DLD1 (cell line): ENCODE measurements at regions not wholly inside any gene's neighbourhood (a gene's known extent, or its start where the extent isn't known, plus 50 kb on each side); places are given as distances from the start of the nearest gene placed in this dataset.

ENCODE experiments used
- in situ Hi-C: cut with HindIII; loops from 2 replicates; pipeline ENCODE4 v1.10.0; 2017; ENCODE audit warnings: low sequenced_read_pairs

DNA sequence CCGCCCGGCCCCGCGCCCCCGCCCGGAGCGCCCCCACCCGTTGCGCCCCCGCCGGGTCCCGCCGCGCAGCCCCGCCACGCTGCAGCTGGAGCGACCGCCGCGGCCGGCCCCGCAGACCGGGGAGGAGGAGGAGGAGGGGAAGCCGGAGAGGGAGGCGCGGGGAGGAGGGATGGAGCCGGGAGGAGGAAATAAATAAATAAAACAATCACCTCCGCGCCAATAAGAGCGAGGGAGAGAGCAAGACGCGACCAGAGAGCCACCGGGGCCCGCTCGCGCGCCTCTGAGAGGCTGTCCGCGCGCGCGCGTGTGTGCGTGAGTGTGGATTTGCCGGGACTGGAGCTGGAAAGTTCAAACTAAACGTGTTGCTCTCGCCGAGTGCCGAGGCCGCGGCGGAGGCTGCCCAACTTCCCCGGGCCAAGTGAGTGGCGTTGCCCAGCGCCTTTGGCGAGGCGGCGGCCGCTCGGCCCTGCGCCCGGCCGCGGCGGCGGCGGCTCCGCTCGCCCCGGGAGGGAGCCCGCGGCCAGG lies 2184.4 kb upstream of the TENM3 start:
- in situ Hi-C loops = no loop called here

GRCh38 chr4:180059216-180059881 lies 2183.9 kb upstream of the TENM3 start:
- in situ Hi-C loops = no loop called here

DNA sequence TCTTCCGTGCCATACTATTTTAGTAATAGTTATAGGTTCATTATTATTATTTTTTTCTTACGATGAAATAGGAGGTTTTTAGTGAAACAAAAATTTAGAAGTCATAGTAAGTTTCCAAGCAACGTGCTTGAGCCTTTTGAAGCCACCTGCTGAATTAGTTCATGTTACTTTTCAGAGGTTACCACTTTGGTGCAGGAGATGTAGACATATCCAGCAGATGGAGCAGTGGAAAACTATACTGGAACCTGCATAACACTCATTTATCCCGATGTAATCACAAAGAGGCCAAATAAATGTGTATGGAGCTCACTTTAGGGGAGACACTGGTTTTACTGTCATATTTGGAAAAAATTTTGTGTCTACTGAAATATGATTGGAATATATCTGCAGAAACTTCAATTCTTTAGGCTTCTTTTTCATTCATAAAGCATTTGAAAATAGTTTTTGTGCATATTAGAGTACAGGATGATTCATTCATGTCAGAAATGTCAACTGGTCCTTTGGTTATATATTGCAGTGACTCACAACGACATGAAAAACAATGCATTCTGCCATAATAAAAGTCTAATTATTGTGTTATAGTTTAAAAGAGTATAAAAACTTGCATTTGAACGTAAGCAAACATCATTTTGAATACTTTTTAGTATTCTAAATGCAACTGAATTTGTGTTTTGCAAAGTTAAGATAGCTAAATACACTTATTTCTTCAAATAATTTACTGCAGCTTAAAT lies 2182.9 kb upstream of the TENM3 start:
- in situ Hi-C loops = no loop called here

- in situ Hi-C loops = no loop called here
Observed at GRCh38 chr4:180081072-180081471, 2162.1 kb upstream of the TENM3 start.

DNA sequence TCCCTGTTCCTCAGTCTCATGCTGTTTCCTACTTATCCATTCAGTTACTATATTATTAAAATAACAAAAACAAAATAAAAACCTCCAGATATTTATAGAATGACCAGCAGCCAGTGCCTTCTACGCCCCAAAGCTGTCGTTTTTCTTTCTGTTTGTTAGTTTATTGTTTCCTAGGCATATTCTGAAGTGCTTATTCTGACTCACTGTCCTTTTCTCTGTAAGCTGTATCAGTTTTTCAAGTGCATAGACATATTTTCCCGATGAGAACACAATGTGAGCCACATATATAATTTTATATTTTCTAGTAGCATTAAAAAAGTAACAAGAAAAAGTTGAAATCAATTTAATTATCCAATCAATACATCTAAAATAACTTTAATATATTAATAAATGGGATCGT lies 2158.6 kb upstream of the TENM3 start:
- in situ Hi-C loops = no loop called here

DNA sequence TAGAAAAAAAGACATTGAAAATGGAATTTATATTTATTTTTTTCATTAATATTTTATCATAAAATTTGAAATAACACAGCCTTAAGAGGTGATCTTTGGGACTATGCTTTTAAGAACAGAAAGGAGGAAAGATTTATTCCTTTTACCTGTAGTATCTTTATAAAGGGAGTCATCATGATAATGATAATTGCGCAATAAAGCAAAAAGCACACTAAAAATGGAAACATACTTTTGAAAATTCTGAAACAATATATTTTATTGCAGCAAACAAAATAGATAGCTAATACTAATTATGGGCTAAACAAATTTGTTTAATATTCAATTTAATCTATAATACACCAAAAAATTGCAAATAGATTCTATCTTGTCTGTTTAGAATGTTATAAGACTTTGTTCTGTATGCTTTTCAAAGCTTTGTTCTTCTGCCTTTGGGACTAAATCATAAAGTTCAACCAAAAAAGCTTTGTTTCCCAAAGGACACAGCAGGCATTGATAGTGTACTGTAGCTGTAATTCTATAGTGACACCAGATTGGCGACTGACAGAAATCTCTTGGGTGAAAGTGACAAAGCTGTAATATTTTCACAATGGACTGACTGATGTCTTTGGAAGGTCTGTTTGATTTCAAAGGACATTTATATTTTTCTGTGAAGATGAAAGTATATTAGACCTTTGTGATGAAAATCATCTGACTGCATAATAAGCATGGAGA lies 2156.6 kb upstream of the TENM3 start:
- in situ Hi-C loops = no loop called here

GRCh38 chr4:180098586-180098985 lies 2144.6 kb upstream of the TENM3 start:
- in situ Hi-C loops = no loop called here

DNA sequence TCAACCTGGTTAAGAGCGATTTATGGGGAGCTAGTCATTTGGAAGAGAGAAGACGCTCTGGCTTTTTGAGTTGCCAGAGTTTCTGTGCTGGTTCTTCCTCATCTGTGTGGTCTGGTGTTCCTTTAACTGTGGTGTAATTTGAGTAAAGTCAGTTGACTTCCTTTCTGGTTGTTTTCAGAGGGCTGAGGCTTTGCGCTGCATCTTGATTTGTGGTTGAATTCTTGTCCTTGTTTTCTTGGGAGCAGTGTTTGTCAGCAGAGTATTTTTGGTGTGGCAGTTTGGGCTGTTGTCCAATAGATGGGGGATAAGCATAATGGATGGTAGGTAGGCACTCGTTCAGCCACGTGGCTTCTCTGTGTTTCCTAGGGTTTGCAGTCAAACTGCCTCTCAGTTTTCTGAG lies 2143.2 kb upstream of the TENM3 start:
- in situ Hi-C loops = no loop called here

DNA sequence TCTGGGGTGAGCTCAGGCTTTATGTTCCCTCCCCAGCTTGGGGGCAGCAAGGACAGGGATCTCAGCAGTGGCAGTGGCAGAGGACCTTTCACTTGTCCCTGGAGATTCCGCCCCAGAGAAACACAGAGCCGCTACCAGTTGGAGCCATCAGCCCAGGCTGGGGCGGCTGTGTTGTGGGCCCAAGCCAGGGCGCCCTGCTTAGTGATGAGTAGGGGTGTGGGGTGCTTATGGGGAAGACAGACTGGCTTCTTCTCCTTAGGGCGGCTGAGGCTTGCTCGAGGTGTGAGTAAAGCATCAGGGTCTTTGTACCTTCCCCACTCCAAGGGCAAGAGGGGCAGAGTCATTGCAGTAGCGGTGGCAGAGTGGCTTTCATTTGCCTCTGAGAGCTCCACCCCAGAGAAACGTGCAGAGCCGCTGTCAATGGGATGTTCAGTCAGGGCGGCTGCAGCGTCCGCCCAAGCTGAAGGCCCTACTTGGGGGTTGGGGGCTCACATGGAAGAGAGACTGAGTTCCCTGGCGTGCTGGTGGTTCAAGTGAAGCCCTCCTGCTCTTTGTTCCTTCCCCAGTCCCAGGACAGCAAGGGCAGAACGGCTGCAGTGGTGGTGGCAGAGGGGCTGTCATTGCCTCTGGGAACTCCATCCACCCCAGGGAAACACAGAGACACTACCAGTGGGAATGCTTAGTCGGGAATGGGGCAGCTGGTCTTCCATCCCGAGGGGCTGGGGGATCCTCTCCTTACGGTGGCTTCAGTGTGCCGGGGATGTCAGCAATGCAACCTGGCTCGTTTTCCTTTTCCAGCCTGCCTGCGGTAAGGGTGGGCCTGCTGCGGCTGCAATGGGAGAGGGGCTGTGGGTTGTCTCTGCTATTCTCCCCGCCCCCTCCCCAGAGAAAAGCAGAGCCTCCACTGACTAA lies 2142.5 kb upstream of the TENM3 start:
- in situ Hi-C loops = no loop called here

DNA sequence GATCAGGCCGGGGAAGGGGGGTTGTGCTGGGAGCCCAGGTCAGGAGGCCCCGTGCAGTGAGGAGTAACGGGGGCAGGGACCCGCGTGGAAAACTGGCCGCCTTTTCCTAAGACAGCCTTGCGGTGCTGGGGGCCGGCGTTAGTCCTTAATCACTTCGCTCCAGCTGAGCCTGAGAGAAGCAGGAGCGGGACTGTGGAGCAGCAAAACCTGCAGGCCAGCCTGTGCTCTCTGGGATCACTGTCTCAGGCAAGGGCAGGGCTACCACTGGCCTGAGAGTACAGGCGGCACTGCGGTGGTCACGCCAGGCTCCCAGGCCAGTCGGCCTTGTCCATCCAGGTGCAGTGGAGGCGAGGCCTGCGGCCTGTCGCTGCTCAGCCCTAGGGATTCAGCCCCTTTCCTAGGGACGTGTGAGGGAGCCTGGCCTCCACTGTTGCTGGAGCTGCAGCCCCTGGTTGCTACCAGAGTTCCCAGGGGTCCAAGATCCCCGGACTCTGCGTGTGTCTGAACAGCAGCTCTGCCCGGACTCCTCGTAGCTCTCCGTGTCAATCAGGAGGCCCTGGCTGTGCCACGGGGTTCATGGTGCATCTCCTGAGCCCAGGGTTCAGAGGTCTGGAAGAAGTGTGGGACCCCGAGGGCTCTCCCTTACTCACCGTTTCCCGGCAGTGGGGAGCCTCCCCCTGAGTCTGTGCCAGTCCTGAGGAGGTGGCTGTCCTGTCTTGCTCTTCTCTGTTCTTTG lies 2141.7 kb upstream of the TENM3 start:
- in situ Hi-C loops = no loop called here

DNA sequence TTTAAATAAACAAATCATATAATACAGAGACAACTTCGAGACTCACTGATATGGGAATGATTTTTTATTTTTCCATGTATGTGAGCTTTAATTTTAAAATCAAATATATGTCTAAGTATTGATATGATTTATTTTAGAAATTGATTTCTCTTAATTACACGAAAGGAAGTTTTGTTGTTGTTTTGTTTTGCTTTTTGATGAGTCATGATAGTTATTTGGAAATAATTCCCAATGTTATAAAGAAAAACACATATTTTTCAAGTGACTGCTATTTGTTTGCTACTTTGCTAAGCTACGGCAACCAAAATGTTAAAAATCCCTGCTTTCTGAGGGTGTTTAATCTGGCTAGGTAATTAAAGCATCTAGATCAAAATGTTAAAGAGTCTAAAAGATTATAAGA lies 2139.4 kb upstream of the TENM3 start:
- in situ Hi-C loops = no loop called here

- in situ Hi-C loops = no loop called here
Observed at GRCh38 chr4:180105362-180105761, 2137.8 kb upstream of the TENM3 start.

- in situ Hi-C loops = no loop called here
Observed at GRCh38 chr4:180106122-180106521, 2137.1 kb upstream of the TENM3 start.

DNA sequence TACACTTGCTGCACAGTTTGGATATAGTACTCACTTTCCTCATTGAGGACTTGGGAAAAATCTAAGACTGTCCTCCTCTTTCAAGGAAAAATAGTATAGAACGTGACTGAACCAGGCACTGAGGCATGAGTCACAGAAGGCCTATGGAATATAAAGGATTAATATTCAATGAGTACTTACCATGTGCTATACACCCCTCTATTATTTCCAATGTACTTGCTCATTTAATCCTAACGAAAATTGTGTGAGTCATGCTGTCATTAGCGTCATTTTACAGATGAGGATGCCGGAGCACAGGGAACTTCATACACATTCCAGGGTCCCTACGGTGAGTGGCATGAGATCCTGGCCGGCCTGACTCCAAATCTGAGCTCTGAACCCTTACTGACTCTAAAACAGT lies 2136.2 kb upstream of the TENM3 start:
- in situ Hi-C loops = no loop called here

GRCh38 chr4:180116840-180117239 lies 2126.4 kb upstream of the TENM3 start:
- in situ Hi-C loops = no loop called here

GRCh38 chr4:180120068-180120467 lies 2123.1 kb upstream of the TENM3 start:
- in situ Hi-C loops = no loop called here

DNA sequence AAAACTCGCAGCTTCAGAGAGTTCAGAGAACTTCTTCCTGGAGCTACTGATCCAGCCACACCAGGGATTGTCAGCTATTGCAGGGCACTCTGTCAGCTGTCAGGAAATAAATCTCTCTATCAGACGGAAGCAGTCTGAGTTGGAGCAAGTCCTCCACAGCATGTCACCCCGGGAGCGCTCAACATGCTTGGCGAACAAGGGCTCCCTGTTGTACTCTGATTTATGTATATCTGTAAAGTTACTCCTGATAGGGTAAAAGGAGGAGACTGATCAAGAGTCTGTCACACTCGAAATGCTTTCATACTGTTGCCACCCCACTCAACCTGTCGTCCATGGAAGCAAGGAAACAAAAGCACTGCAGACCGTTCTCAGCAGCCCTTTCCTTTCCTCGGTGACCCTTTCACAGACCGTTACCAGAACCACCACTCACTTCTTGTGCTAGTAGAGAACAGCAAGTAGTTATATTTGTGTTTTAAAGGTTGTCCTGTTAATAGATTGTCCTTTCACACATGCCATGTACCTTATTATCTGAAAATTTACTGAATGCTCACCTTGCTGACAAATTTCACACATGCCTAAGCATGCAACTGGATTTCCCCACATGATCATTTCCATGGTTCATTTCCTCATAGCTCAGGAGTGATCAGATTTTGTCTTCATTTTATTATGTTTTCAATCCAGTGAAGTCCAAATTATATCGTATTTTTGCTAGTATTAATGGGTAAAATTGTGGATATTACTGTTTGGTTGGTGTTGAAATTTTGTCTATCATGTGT lies 2108.9 kb upstream of the TENM3 start:
- in situ Hi-C loops = no loop called here

DNA sequence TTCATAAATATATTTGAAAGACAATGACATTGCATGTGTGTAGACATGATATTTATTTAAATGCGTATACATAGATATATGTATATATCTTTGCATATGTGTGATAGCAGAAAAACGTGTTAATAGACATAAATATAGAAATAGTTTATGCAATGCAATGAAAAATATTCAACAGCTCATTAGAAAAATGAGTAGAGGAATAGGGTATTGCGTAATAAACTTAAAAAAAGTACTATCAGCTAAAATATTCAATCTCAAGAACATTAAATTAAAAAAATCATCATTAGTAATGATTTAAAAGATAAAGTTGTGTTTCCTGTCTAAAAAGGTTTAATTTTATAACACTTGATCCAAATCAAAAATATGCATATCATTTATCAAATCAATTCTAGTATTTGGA lies 2101.5 kb upstream of the TENM3 start:
- in situ Hi-C loops = no loop called here

- in situ Hi-C loops = no loop called here
Observed at GRCh38 chr4:180148737-180149136, 2094.5 kb upstream of the TENM3 start.
